HepG2 (cell line): ENCODE measurements at regions not wholly inside any gene's neighbourhood (a gene's known extent, or its start where the extent isn't known, plus 50 kb on each side); places are given as distances from the start of the nearest gene placed in this dataset.

Source experiments
- AKNA ChIP-seq: sonication (generic); formaldehyde crosslinking; IDR thresholded peaks from 2 replicates; pipeline ENCODE4 v1.4.0; 2020; ENCODE audit warnings: missing genetic modification reagents, borderline replicate concordance
- CCDC6 ChIP-seq: sonication (generic); formaldehyde crosslinking; IDR thresholded peaks from 2 replicates; pipeline ENCODE4 v1.8.1; 2022; ENCODE audit warnings: mild to moderate bottlenecking, missing genetic modification reagents, moderate library complexity
- CSRNP1 ChIP-seq: sonication (generic); formaldehyde crosslinking; IDR thresholded peaks from 2 replicates; pipeline ENCODE4 v1.8.1; 2023; ENCODE audit warnings: mild to moderate bottlenecking, missing genetic modification reagents
- SATB2 ChIP-seq: sonication (generic); formaldehyde crosslinking; IDR thresholded peaks from 2 replicates; pipeline ENCODE4 v1.5.0; 2020; ENCODE audit warnings: missing genetic modification reagents
- ZNF260 ChIP-seq: sonication (generic); formaldehyde crosslinking; IDR thresholded peaks from 2 replicates; pipeline ENCODE4 v1.4.0; 2020; ENCODE audit warnings: missing genetic modification reagents, low read depth, mild to moderate bottlenecking, borderline replicate concordance
- ZNF883 ChIP-seq: sonication (generic); formaldehyde crosslinking; IDR thresholded peaks from 2 replicates; pipeline ENCODE4 v1.5.1; 2020; ENCODE audit warnings: mild to moderate bottlenecking, missing genetic modification reagents; ENCODE audit errors: not compliant biosample characterization

- TF ChIP-seq SATB2 (CRISPR knock-in tag) (no peak), ZNF260 (CRISPR knock-in tag) (no peak), CCDC6 (no peak), AKNA (no peak), ZNF883 (CRISPR knock-in tag) (no peak), CSRNP1 (CRISPR knock-in tag) (no peak)
Observed at GRCh38 chr12:115837220-115837619, 440.3 kb downstream of the MED13L start.
